ENCODE measurements at regions not wholly inside any gene's neighbourhood (a gene's known extent, or its start where the extent isn't known, plus 50 kb on each side); places are given as distances from the start of the nearest gene placed in this dataset.
"Not testable (repeated sequence)": the region's sequence is repeated elsewhere in the genome, so short reads cannot be mapped to it uniquely, and the experiment has no call there.

DNA sequence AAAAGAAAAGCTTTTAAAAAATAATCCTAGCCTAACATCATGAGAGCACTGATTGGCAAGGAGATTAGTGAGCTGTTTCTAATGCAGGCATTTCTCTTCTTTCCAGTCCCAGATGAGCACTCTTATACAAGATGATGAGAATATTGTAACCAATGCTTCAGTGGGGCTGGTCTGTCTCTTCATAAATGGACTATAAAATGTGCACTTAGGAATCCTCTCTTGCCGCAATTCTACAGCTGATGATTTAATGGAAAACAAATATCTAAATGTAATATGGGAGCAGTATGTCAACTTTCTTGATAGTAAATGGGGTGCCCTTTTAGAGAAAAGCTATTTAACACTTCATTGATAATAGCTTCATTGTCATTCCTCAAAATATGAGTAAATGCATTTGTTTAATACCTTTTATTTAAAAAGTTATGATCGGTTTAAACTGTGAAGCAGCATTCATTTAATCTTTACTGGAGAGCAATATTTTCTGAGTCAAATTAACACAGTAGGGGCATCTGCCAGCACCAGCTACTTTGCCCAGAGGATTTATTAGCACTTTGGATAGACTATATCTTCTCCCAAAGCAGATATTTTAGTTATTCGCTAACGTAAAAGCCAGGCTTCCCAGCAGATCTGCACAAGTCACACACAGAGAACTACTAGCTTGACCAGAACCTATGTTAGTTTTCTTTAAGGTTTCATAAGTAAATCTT lies 985.9 kb downstream of the DIPK2A start:
- no peak overlapping the region for H3K27ac ChIP-seq (ENCODE audit: low read length)
- no peaks in the 10 kb centered on the region for H3K9me3 ChIP-seq (ENCODE audit: control insufficient read depth in 1 of 2, low read length in 2 of 2)
- H3K4me1 ChIP-seq (ENCODE audit: control insufficient read depth in 1 of 2, insufficient read depth in 2 of 2, low read length in 2 of 2) = no peaks in the 10 kb centered on the region
- H3K36me3 ChIP-seq (ENCODE audit: control insufficient read depth in 1 of 2, insufficient read depth in 2 of 2, low read length in 2 of 2) = no peaks in the 10 kb centered on the region
- H3K4me3 ChIP-seq (ENCODE audit: low read depth in 1 of 2, low read length in 2 of 2) = no peak overlapping the region
- H3K27me3 ChIP-seq (ENCODE audit: low read depth, low read length) = no peaks in the 10 kb centered on the region

DNA sequence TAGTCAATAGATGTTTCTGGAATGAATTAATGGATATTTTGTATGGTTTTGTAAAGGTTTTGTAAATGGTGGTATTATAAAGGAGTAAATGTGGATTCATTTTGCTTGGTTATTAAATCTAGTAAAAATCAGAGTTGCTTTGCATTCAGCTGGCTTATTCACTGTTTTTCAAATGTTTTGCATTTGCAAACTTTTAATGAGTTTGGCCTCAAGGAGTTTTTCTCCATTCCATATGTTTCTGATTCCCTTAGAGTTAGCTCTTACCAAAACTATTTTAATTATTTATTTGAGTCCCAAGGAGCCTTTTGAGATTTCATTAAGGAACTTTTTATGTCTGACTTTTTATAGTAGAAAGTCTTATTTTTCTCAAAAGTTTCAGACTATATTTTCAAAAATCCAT lies 992.2 kb downstream of the DIPK2A start:
- no peaks in the 10 kb centered on the region for H3K9me3 ChIP-seq (ENCODE audit: control insufficient read depth in 1 of 2, low read length in 2 of 2)
- H3K36me3 ChIP-seq (ENCODE audit: control insufficient read depth in 1 of 2, insufficient read depth in 2 of 2, low read length in 2 of 2) = no peaks in the 10 kb centered on the region
- H3K27ac ChIP-seq (ENCODE audit: low read length) = no peak overlapping the region
- no peaks in the 10 kb centered on the region for H3K27me3 ChIP-seq (ENCODE audit: low read depth, low read length)
- no peak overlapping the region for H3K4me3 ChIP-seq (ENCODE audit: low read depth in 1 of 2, low read length in 2 of 2)
- H3K4me1 ChIP-seq (ENCODE audit: control insufficient read depth in 1 of 2, insufficient read depth in 2 of 2, low read length in 2 of 2) = no peaks in the 10 kb centered on the region

DNA sequence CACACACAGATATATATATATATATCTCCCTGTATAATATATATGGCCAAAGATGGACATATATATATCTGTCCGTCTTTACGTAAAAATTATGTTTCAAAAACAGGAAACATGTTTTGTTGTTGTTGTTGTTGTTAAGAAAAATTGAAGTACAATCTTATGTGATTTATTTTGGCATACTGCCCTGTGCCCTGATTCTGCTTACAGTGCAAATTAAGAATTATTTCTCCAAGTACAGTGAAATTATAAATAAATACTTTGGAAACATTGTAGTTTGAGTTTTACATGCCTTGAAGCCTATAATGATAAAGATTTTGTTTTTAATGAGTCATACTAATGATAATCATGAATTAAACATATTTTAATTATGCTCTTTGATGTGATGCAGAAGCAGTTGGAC lies 994.9 kb downstream of the DIPK2A start:
- Histone ChIP-seq H3K4me1 (ENCODE audit: control insufficient read depth in 1 of 2, insufficient read depth in 2 of 2, low read length in 2 of 2) (no peaks in the 10 kb centered on the region), H3K9me3 (ENCODE audit: control insufficient read depth in 1 of 2, low read length in 2 of 2) (no peaks in the 10 kb centered on the region), H3K4me3 (ENCODE audit: low read depth in 1 of 2, low read length in 2 of 2) (no peak overlapping the region), H3K27me3 (ENCODE audit: low read depth, low read length) (no peaks in the 10 kb centered on the region), H3K36me3 (ENCODE audit: control insufficient read depth in 1 of 2, insufficient read depth in 2 of 2, low read length in 2 of 2) (no peaks in the 10 kb centered on the region), H3K27ac (ENCODE audit: low read length) (no peak overlapping the region)

DNA sequence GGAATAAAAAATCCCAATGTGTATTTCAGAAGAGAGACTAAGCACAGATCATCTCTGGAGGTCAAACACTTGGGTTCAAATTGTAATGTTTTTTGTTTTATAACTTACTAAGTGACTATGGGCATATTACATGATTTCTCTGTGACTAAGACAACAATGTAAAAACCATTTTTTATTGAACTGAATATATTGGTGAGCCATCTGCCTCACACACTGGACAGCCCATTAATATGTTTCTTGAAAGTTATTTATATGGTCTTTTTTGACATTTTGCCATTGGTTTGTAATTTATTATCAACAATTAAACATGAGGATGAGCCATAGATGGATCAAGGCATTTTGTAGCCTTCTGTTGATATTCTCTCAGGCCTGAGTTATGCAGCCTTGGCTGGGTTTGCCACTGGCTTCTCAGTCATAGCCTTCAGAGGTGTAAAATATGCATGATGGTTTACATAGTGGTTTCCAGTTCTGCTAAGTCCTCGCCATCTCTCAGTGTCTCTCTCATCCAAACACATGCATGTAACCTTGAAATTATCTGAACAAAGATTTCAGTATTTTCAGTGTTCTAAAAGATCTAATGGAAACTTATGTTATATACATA lies 997.2 kb downstream of the DIPK2A start:
- no peaks in the 10 kb centered on the region for H3K27me3 ChIP-seq (ENCODE audit: low read depth, low read length)
- H3K4me3 ChIP-seq (ENCODE audit: low read depth in 1 of 2, low read length in 2 of 2) = no peak overlapping the region
- H3K9me3 ChIP-seq (ENCODE audit: control insufficient read depth in 1 of 2, low read length in 2 of 2) = no peaks in the 10 kb centered on the region
- no peak overlapping the region for H3K27ac ChIP-seq (ENCODE audit: low read length)
- H3K36me3 ChIP-seq (ENCODE audit: control insufficient read depth in 1 of 2, insufficient read depth in 2 of 2, low read length in 2 of 2) = no peaks in the 10 kb centered on the region
- no peaks in the 10 kb centered on the region for H3K4me1 ChIP-seq (ENCODE audit: control insufficient read depth in 1 of 2, insufficient read depth in 2 of 2, low read length in 2 of 2)

DNA sequence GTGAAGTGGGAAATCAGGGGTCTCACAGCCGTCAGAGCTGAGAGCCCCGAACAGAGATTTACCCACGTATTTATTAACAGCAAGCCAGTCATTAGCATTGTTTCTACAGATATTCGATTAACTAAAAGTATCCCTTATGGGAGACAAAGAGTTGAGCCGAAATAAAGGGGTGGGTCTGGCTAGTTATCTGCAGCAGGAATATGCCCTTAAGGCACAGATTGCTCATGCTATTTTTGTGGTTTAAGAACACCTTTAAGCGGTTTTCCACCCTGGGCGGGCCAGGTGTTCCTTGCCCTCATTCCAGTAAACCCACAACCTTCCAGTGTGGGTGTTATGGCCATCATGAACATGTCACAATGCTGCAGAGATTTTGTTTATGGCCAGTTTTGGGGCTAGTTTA lies 1012.9 kb downstream of the DIPK2A start:
- H3K27ac ChIP-seq (ENCODE audit: low read length); H3K4me1 ChIP-seq (ENCODE audit: control insufficient read depth in 1 of 2, insufficient read depth in 2 of 2, low read length in 2 of 2); H3K36me3 ChIP-seq (ENCODE audit: control insufficient read depth in 1 of 2, insufficient read depth in 2 of 2, low read length in 2 of 2); H3K9me3 ChIP-seq (ENCODE audit: control insufficient read depth in 1 of 2, low read length in 2 of 2); H3K27me3 ChIP-seq (ENCODE audit: low read depth, low read length); H3K4me3 ChIP-seq (ENCODE audit: low read depth in 1 of 2, low read length in 2 of 2): not testable (repeated sequence)

DNA sequence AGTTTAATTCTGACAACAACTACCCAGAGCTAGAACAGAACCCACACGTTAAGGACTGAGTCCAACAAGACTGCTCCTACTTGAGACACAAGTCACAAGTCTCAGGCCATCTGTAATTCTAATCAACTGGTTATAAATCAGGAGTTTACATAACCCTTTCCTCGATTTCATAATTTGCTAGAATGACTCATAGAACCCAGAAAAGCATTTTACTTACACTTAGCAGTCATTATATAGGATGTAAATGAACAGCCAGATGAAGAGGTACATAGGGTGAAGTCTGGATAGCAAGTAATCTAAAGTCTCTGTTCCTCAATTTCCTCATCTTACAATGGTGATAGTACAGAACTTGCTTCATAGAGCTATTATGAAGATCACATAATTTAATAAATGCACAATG lies 1018.2 kb downstream of the DIPK2A start:
- H3K27me3 ChIP-seq (ENCODE audit: low read depth, low read length) = no peaks in the 10 kb centered on the region
- no peak overlapping the region for H3K4me3 ChIP-seq (ENCODE audit: low read depth in 1 of 2, low read length in 2 of 2)
- H3K9me3 ChIP-seq (ENCODE audit: control insufficient read depth in 1 of 2, low read length in 2 of 2) = no peaks in the 10 kb centered on the region
- no peaks in the 10 kb centered on the region for H3K4me1 ChIP-seq (ENCODE audit: control insufficient read depth in 1 of 2, insufficient read depth in 2 of 2, low read length in 2 of 2)
- H3K36me3 ChIP-seq (ENCODE audit: control insufficient read depth in 1 of 2, insufficient read depth in 2 of 2, low read length in 2 of 2) = no peaks in the 10 kb centered on the region
- H3K27ac ChIP-seq (ENCODE audit: low read length) = no peak overlapping the region

DNA sequence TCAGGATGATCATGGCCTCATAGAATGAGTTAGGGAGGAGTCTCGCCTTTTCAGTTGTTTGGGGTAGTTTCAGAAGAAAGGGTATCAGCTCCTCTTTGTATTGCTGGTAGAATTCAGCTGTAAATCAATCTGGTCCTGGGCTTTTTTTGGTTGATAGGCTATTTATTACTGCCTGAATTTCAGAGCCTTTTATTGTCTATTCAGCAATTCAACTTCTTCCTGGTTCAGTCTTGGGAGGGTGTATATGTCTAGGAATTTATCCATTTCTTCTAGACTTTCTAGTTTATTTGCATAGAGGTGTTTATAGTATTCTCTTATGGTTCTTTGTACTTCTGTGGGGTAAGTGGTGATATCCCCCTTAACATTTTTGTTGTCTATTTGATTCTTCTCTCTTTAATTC lies 1024.2 kb downstream of the DIPK2A start:
- H3K4me3 ChIP-seq (ENCODE audit: low read depth in 1 of 2, low read length in 2 of 2) = no peak overlapping the region
- H3K4me1 ChIP-seq (ENCODE audit: control insufficient read depth in 1 of 2, insufficient read depth in 2 of 2, low read length in 2 of 2) = no peaks in the 10 kb centered on the region
- no peaks in the 10 kb centered on the region for H3K27me3 ChIP-seq (ENCODE audit: low read depth, low read length)
- peaks cover 0 to 2% of the 10 kb centered on the region in 2 donors for H3K9me3 ChIP-seq (ENCODE audit: control insufficient read depth in 1 of 2, low read length in 2 of 2)
- H3K36me3 ChIP-seq (ENCODE audit: control insufficient read depth in 1 of 2, insufficient read depth in 2 of 2, low read length in 2 of 2) = no peaks in the 10 kb centered on the region
- no peak overlapping the region for H3K27ac ChIP-seq (ENCODE audit: low read length)

DNA sequence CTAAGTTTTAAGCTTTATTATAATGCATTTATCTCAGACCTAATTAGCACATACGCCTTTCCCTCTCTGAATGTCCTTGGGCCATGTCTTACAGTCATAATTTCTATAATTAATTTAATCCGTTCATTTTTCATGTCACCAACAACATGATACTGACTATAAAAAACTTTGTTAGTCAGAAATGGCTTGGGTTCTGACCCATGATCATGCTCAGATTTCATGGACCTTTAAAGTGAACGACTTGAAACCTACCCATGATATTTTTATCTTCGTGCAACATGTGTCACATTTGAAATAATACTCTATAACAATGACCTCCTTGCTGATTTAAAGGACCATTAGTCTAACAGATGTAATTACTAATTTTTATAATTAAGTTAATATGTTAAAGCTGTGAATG lies 1033.8 kb downstream of the DIPK2A start:
- Histone ChIP-seq H3K9me3 (ENCODE audit: control insufficient read depth in 1 of 2, low read length in 2 of 2) (peaks cover 0 to 12% of the 10 kb centered on the region in 2 donors), H3K27ac (ENCODE audit: low read length) (no peak overlapping the region), H3K4me1 (ENCODE audit: control insufficient read depth in 1 of 2, insufficient read depth in 2 of 2, low read length in 2 of 2) (no peaks in the 10 kb centered on the region), H3K36me3 (ENCODE audit: control insufficient read depth in 1 of 2, insufficient read depth in 2 of 2, low read length in 2 of 2) (no peaks in the 10 kb centered on the region), H3K4me3 (ENCODE audit: low read depth in 1 of 2, low read length in 2 of 2) (no peak overlapping the region), H3K27me3 (ENCODE audit: low read depth, low read length) (no peaks in the 10 kb centered on the region)

DNA sequence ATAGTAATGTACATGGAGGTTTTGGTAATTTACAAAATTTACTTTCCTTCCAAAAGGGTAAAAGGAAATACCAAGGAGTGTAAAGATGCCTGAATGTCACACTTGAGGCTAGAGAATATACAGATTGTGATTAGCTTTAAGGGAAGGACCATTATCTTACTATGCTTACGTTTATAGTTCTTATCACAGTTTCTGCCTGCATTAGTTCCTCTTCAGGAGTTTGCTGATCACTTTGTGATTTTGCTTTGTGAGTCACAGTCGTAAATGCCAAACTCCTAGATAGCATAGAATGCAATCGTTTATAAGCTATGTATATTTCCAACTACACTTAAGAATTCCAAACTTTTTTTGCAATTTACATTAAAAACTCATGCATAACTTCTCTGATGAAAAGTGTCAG lies 1034.6 kb downstream of the DIPK2A start:
- H3K4me3 ChIP-seq (ENCODE audit: low read depth in 1 of 2, low read length in 2 of 2) = no peak overlapping the region
- H3K27ac ChIP-seq (ENCODE audit: low read length) = no peak overlapping the region
- H3K4me1 ChIP-seq (ENCODE audit: control insufficient read depth in 1 of 2, insufficient read depth in 2 of 2, low read length in 2 of 2) = no peaks in the 10 kb centered on the region
- no peaks in the 10 kb centered on the region for H3K36me3 ChIP-seq (ENCODE audit: control insufficient read depth in 1 of 2, insufficient read depth in 2 of 2, low read length in 2 of 2)
- peaks cover 0 to 8% of the 10 kb centered on the region in 2 donors for H3K9me3 ChIP-seq (ENCODE audit: control insufficient read depth in 1 of 2, low read length in 2 of 2)
- no peaks in the 10 kb centered on the region for H3K27me3 ChIP-seq (ENCODE audit: low read depth, low read length)

DNA sequence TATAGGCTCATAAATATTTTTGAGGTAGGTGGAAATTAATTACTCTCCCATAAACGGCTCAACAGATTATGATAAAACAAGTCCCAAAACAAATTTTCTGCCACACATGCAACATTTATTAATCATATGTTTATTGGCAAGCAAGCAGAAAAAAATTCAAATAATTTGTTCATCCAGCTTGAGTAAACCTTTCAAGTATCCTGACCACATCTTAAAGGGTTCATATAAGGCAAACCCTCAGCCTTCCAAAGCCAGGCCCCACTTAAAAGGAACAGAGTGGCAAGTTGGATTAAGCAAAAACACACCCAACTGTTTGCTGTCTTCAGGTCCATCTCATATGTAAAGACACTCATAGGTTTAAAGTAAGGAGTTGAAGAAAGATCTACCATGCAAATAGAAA lies 1042.3 kb downstream of the DIPK2A start:
- Histone ChIP-seq H3K4me3 (ENCODE audit: low read depth in 1 of 2, low read length in 2 of 2) (no peak overlapping the region), H3K27ac (ENCODE audit: low read length) (no peak overlapping the region), H3K4me1 (ENCODE audit: control insufficient read depth in 1 of 2, insufficient read depth in 2 of 2, low read length in 2 of 2) (no peaks in the 10 kb centered on the region)

DNA sequence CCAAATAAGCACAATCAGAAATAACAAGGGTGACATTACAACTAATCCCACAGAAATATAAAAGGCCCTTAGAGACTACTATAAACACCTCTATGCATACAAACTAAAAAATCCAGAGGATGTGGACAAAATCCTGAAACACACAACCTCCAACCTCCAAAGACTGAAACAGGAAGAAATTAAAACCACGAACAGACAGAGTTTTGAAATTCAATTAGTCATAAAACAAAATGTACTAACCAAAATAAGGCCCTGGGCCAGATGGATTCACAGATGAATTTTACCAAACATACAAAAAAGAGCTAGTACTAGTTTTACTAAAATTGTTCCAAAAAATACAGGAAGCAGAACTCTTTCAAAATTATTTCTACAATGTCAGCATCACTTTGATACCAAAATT lies 1043.6 kb downstream of the DIPK2A start:
- H3K36me3 ChIP-seq (ENCODE audit: control insufficient read depth in 1 of 2, insufficient read depth in 2 of 2, low read length in 2 of 2) = no peaks in the 10 kb centered on the region
- no peak overlapping the region for H3K4me3 ChIP-seq (ENCODE audit: low read depth in 1 of 2, low read length in 2 of 2)
- H3K27ac ChIP-seq (ENCODE audit: low read length) = no peak overlapping the region
- H3K27me3 ChIP-seq (ENCODE audit: low read depth, low read length) = no peaks in the 10 kb centered on the region
- H3K4me1 ChIP-seq (ENCODE audit: control insufficient read depth in 1 of 2, insufficient read depth in 2 of 2, low read length in 2 of 2) = no peaks in the 10 kb centered on the region
- H3K9me3 ChIP-seq (ENCODE audit: control insufficient read depth in 1 of 2, low read length in 2 of 2) = no peaks in the 10 kb centered on the region

More for the DNA sequence above, 1042.3 kb downstream of the DIPK2A start:
- H3K27me3 ChIP-seq (ENCODE audit: low read depth, low read length) = no peaks in the 10 kb centered on the region
- no peaks in the 10 kb centered on the region for H3K36me3 ChIP-seq (ENCODE audit: control insufficient read depth in 1 of 2, insufficient read depth in 2 of 2, low read length in 2 of 2)
- no peaks in the 10 kb centered on the region for H3K9me3 ChIP-seq (ENCODE audit: control insufficient read depth in 1 of 2, low read length in 2 of 2)

DNA sequence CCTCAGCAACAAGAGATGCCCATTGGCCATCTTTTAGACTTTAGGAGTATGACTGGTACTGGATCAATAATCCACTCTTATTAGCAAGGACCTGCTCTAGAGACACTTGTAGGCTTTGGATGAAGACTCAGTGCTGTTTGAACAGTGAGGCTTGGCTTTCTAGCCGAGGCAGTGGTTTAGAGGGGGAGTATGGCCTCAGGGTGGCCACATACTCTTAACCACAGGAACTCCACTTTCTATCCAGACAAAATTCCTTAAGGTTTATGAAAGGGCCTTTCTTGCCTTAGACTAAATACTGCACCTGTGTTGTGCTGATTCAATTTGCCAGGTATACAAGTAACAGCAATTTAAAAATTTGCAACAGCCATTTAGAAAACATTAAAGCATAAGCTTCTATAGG lies 1046.3 kb downstream of the DIPK2A start:
- Histone ChIP-seq H3K27ac (ENCODE audit: low read length) (no peak overlapping the region), H3K4me3 (ENCODE audit: low read depth in 1 of 2, low read length in 2 of 2) (no peak overlapping the region), H3K27me3 (ENCODE audit: low read depth, low read length) (no peaks in the 10 kb centered on the region), H3K36me3 (ENCODE audit: control insufficient read depth in 1 of 2, insufficient read depth in 2 of 2, low read length in 2 of 2) (no peaks in the 10 kb centered on the region), H3K4me1 (ENCODE audit: control insufficient read depth in 1 of 2, insufficient read depth in 2 of 2, low read length in 2 of 2) (no peaks in the 10 kb centered on the region), H3K9me3 (ENCODE audit: control insufficient read depth in 1 of 2, low read length in 2 of 2) (no peaks in the 10 kb centered on the region)

Data from muscle layer of duodenum (tissue), 2 donors.